ENCODE measurements at regions not wholly inside any gene's neighbourhood (a gene's known extent, or its start where the extent isn't known, plus 50 kb on each side); places are given as distances from the start of the nearest gene placed in this dataset.
A peak's percentile ranks its signal among the peaks of the same experiment; 100 is the strongest.

- FAIRE-seq: peak; percentile 76
Observed at GRCh38 chr9:86721843-86722705, 225.2 kb downstream of the GAS1 start.

- FAIRE-seq: no peak
Observed at GRCh38 chr9:86721226-86721781, 226.0 kb downstream of the GAS1 start.

- no peak for FAIRE-seq
Observed at GRCh38 chr9:86720639-86721225, 226.6 kb downstream of the GAS1 start.

GRCh38 chr9:86718388-86719049 lies 228.8 kb downstream of the GAS1 start:
- no peak for FAIRE-seq

- FAIRE-seq: no peak
Observed at GRCh38 chr9:86716326-86716922, 230.9 kb downstream of the GAS1 start.

- no peak for FAIRE-seq
Observed at GRCh38 chr9:86714999-86715398, 232.3 kb downstream of the GAS1 start.

- peak; percentile 84 for FAIRE-seq
Observed at GRCh38 chr9:86713970-86714369, 233.3 kb downstream of the GAS1 start.

- FAIRE-seq: no peak
Observed at GRCh38 chr9:86713470-86713869, 233.8 kb downstream of the GAS1 start.

GRCh38 chr9:86708918-86709835 lies 238.1 kb downstream of the GAS1 start:
- FAIRE-seq: no peak

- FAIRE-seq: no peak
Observed at GRCh38 chr9:86707932-86708510, 239.3 kb downstream of the GAS1 start.

- FAIRE-seq: no peak
Observed at GRCh38 chr9:86706391-86706790, 240.9 kb downstream of the GAS1 start.

GRCh38 chr9:86705490-86705889 lies 241.8 kb downstream of the GAS1 start:
- FAIRE-seq: no peak

GRCh38 chr9:86703346-86703745 lies 244.0 kb downstream of the GAS1 start:
- FAIRE-seq: no peak

- FAIRE-seq: no peak
Observed at GRCh38 chr9:86700629-86701028, 246.7 kb downstream of the GAS1 start.

- FAIRE-seq: no peak
Observed at GRCh38 chr9:86697999-86698398, 249.3 kb downstream of the GAS1 start.

GRCh38 chr9:86697213-86697612 lies 250.1 kb downstream of the GAS1 start:
- FAIRE-seq: no peak

GRCh38 chr9:86695910-86696424 lies 251.3 kb downstream of the GAS1 start:
- no peak for FAIRE-seq

- FAIRE-seq: no peak
Observed at GRCh38 chr9:86690034-86690433, 257.3 kb downstream of the GAS1 start.

- FAIRE-seq: no peak
Observed at GRCh38 chr9:86687788-86688187, 259.5 kb downstream of the GAS1 start.

GRCh38 chr9:86685556-86685955 lies 261.8 kb downstream of the GAS1 start:
- FAIRE-seq: no peak

GRCh38 chr9:86684148-86684547 lies 263.2 kb downstream of the GAS1 start:
- FAIRE-seq: no peak
